Heart right ventricle (tissue), 16 donors: ENCODE measurements at regions not wholly inside any gene's neighbourhood (a gene's known extent, or its start where the extent isn't known, plus 50 kb on each side); places are given as distances from the start of the nearest gene placed in this dataset.

ENCODE experiments used
- ATAC-seq, 8 donors: fragments of 200-7000 bp; cut with Tn5 transposase; one replicate each; pipeline ENCODE4 v1.9.1; 2020; ENCODE audit warnings: mild to moderate bottlenecking in 8 of 8, moderate library complexity in 8 of 8, moderate number of reproducible peaks in 1 of 8
- DNase-seq, 2 donors: peaks; one replicate each; pipeline ENCODE4 v3.0.0-alpha.2; 2020
- H3K27ac ChIP-seq, 10 donors: fragments of 200-600 bp; sonication (generic) in 2 of 10; one replicate each; pipeline versions ENCODE4 v1.5.0 to v1.8.0; 2020 to 2022; ENCODE audit warnings: mild to moderate bottlenecking in 3 of 10
- H3K27me3 ChIP-seq, 7 donors: fragments of 200-600 bp; one replicate each; pipeline ENCODE4 v1.8.0; 2021 to 2022; ENCODE audit warnings: mild to moderate bottlenecking in 2 of 7
- H3K36me3 ChIP-seq, 9 donors: fragments of 200-600 bp; sonication (generic) in 1 of 9; one replicate each; pipeline versions ENCODE4 v1.5.0 to v1.8.0; 2020 to 2022; ENCODE audit warnings: mild to moderate bottlenecking in 2 of 9
- H3K4me1 ChIP-seq, 9 donors: fragments of 200-600 bp; sonication (generic) in 1 of 9; one replicate each; pipeline versions ENCODE4 v1.5.0 to v1.8.0; 2020 to 2022; ENCODE audit warnings: mild to moderate bottlenecking in 4 of 9
- H3K4me3 ChIP-seq, 10 donors: fragments of 200-600 bp; sonication (generic) in 2 of 10; one replicate each; pipeline versions ENCODE4 v1.5.0 to v1.8.0; 2020 to 2022; ENCODE audit warnings: mild to moderate bottlenecking in 7 of 10, moderate library complexity in 2 of 10
- H3K9me3 ChIP-seq, 11 donors: fragments of 200-600 bp in 10 of 11; sonication (generic) in 2 of 11; one replicate each; pipeline versions ENCODE4 v1.5.0 to v1.8.0; 2013 to 2022; ENCODE audit warnings: mild to moderate bottlenecking in 2 of 11, control low read depth in 1 of 11, moderate library complexity in 1 of 11
- WGBS, 2 donors: extraction: QIAGEN DNeasy Blood & Tissue Kit; methylation state at CpG; one replicate each; pipeline ENCODE4 v1.1.7; 2013; ENCODE audit warnings: inconsistent platforms in 1 of 2; 5-methylcytosine and 5-hydroxymethylcytosine counted together
- intact Hi-C, 10 donors: fragments of 100-400 bp; cut with DNase I; formaldehyde crosslinking; loops; one replicate each; pipeline versions ENCODE4 v1.11.1 to v1.14.2; 2022
- TF ChIP-seq, protein P1 (sequence below), 9 donors: fragments of 200-600 bp; sonication (generic) in 2 of 9; IDR thresholded peaks; one replicate each; pipeline versions ENCODE4 v1.5.0 to v1.8.0; 2021 to 2022; ENCODE audit warnings: antibody characterized with exemption in 9 of 9, mild to moderate bottlenecking in 5 of 9, moderate library complexity in 1 of 9
- donor health status: Arrhythmogenic right ventricular cardiomyopathy.
- donor health status: ischemic (EF 13 %, LVEDD 7.1; RV severe dilation, severe dysfunction).
- donor health status: healthy with polysubstance abuse.
- donor health status: DM: no; HTN: yes; CAD: no.
- donor health status: DM: no; HTN: no; CAD: no.
- donor health status: ischemic (EF 25% LVEDD 6.9; RV normal size, moderate dysfunction).
- donor health status: ischemic (EF 25% LVEDD 5.7; RV mildly dilated, moderate dysfunction).
- donor health status: healthy.
- donor health status: DM: yes; HTN: yes; CAD: no.
- donor health status: Ischemic cardiomyopathy.
- donor health status: ischemic (EF 35%, LVEDD 5.7; RV mildly dilated, moderate dysfunction).
- donor health status: nonischemic (EF 11% LVEDD 7.7; RV severe dilation, severe dysfunction).
- donor health status: DM: yes; HTN: yes; CAD: no.
- donor health status: PGD.
- donor health status: ischemic (EF 29% LVEDD 5.4; RV normal size, mild dysfunction).
- donor health status: nonischemic (EF 23%, LVEDD 6.1; RV moderate dilation, normal function).

DNA sequence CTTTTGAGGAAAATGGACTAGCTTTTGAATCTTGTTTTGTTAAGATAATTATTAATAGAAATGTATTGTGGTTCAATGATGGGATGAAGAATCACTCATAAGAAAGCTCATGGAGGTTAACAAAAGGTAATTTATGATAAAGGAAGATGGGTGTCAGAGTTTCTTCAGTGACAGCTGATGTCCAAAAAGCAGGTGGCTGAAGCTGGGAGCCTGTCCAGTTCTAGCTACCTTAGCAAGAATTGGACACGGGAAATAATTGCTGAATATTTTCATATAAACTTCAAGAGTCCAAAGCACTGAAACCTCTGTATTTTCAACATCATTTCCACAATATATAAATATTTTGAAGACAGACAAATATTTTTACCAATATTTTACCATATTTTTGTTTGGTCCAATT lies 1505.8 kb upstream of the SLC39A10 start:
- Histone ChIP-seq H3K27me3 (no peaks in the 10 kb centered on the region), H3K27ac (no peak overlapping the region), H3K4me3 (no peak overlapping the region), H3K9me3 (peaks cover 0 to 4% (median 0%) of the 10 kb centered on the region in 11 donors), H3K4me1 (no peaks in the 10 kb centered on the region), H3K36me3 (no peaks in the 10 kb centered on the region)
- DNase-seq, result no peak
- WGBS, 2 donors, result 77 to 89% methylated on average over 1 of the region's 1 CpG
- TF ChIP-seq, protein P1, sequence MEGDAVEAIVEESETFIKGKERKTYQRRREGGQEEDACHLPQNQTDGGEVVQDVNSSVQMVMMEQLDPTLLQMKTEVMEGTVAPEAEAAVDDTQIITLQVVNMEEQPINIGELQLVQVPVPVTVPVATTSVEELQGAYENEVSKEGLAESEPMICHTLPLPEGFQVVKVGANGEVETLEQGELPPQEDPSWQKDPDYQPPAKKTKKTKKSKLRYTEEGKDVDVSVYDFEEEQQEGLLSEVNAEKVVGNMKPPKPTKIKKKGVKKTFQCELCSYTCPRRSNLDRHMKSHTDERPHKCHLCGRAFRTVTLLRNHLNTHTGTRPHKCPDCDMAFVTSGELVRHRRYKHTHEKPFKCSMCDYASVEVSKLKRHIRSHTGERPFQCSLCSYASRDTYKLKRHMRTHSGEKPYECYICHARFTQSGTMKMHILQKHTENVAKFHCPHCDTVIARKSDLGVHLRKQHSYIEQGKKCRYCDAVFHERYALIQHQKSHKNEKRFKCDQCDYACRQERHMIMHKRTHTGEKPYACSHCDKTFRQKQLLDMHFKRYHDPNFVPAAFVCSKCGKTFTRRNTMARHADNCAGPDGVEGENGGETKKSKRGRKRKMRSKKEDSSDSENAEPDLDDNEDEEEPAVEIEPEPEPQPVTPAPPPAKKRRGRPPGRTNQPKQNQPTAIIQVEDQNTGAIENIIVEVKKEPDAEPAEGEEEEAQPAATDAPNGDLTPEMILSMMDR (IDR thresholded peaks at IDR 0.05), result no peak
- intact Hi-C loops, result no loop called here
- ATAC-seq, result no peak

DNA sequence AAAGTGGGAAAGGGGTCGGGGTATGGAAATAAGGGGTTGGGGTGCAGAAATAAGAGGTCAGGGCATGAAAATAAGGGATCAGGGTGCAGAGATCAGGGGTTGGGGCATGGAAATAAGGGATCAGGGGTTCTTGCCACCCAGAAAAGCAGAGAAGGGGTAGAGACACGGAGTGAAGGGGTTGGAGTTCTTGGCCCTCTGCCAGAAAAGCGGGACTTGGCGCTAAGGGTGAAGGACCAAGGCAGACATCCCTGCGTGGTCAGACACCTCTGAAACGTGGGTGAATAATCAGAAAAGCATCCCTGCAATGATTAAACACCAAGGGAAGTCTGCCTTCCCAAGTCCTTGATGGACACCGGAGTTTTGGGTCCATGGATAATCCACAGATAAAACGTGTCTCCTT lies 1521.6 kb upstream of the SLC39A10 start:
- TF ChIP-seq, protein P1 (IDR thresholded peaks at IDR 0.05), result no peak
- Histone ChIP-seq H3K4me1 (no peaks in the 10 kb centered on the region), H3K27me3 (no peaks in the 10 kb centered on the region), H3K4me3 (no peak overlapping the region), H3K27ac (no peak overlapping the region), H3K9me3 (no peaks in the 10 kb centered on the region), H3K36me3 (no peaks in the 10 kb centered on the region)
- intact Hi-C loops, result no loop called here
- 75 to 82% methylated on average over 8 of the region's 8 CpGs for WGBS, 2 donors
- ATAC-seq (no peak), DNase-seq (no peak)

DNA sequence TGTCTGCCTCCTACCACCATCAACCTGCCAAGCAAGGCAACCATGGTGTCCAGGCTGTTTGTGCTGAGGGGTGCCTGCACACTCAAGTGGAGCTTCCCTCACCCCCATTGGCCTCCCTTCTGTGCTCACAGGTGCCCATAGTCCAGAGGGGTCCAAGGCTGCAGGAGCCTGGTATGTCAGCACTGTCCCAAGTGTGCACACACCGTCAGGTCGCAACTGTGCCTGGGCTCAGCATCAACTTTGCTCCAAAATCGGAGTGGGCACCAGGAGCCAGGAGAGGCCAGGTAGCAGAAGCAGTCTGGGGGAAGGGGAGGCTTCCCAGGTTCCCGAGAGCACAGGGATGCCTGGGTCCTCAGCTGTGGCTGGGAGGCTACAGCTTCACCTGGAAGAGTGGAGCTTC lies 1528.2 kb upstream of the SLC39A10 start:
- ATAC-seq (no peak), DNase-seq (no peak)
- Histone ChIP-seq H3K27ac (no peak overlapping the region), H3K9me3 (peaks cover 0 to 18% (median 5%) of the 10 kb centered on the region in 11 donors), H3K36me3 (no peaks in the 10 kb centered on the region), H3K4me3 (no peak overlapping the region), H3K27me3 (no peaks in the 10 kb centered on the region), H3K4me1 (no peaks in the 10 kb centered on the region)
- WGBS, 2 donors, result 76 to 93% methylated on average over 4 of the region's 4 CpGs
- TF ChIP-seq, protein P1 (IDR thresholded peaks at IDR 0.05), result no peak
- intact Hi-C loops, result no loop called here

DNA sequence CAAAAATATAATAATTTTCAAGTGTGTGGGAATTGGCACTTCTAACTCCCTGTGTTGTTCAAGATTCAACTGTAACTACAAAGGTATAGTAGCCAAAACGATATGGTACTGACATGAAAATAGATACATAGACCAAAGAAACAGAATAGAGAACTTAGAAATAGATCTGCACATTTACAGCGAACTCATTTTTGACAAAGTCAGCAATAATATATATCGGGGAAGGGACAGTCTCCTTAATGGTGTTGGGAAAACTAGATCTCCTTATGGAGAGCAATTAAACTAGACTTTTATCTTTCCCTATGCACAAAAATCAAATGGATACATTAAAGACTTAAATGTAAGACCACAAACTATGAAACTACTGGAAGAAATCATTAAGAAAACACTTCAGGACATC lies 1530.6 kb upstream of the SLC39A10 start:
- no peaks in the 10 kb centered on the region for H3K36me3 ChIP-seq
- no peak overlapping the region for H3K4me3 ChIP-seq
- peaks cover 0 to 18% (median 5%) of the 10 kb centered on the region in 11 donors for H3K9me3 ChIP-seq
- ATAC-seq (no peak), DNase-seq (no peak)
- no peaks in the 10 kb centered on the region for H3K4me1 ChIP-seq
- no peak overlapping the region for H3K27ac ChIP-seq
- 71 to 80% methylated on average over 3 of the region's 3 CpGs for WGBS, 2 donors
- TF ChIP-seq, protein P1 (IDR thresholded peaks at IDR 0.05), result no peak
- intact Hi-C loops, result no loop called here
- H3K27me3 ChIP-seq, result no peaks in the 10 kb centered on the region

- TF ChIP-seq, protein P1 (IDR thresholded peaks at IDR 0.05), result no peak
- 66 to 70% methylated on average over 3 of the region's 3 CpGs for WGBS, 2 donors
These were observed 1540.2 kb upstream of the SLC39A10 start for GRCh38 chr2:194116861-194117260.

More at GRCh38 chr2:194116861-194117260, 1540.2 kb upstream of the SLC39A10 start:
- intact Hi-C loops, result no loop called here
- Histone ChIP-seq H3K4me1 (no peaks in the 10 kb centered on the region), H3K4me3 (no peak overlapping the region), H3K27me3 (no peaks in the 10 kb centered on the region), H3K36me3 (no peaks in the 10 kb centered on the region), H3K27ac (no peak overlapping the region), H3K9me3 (no peaks in the 10 kb centered on the region)
- ATAC-seq (no peak), DNase-seq (no peak)
